ENCODE measurements at regions not wholly inside any gene's neighbourhood (a gene's known extent, or its start where the extent isn't known, plus 50 kb on each side); places are given as distances from the start of the nearest gene placed in this dataset.
A peak's percentile ranks its signal among the peaks of the same experiment; 100 is the strongest.
"Not testable (repeated sequence)": the region's sequence is repeated elsewhere in the genome, so short reads cannot be mapped to it uniquely, and the experiment has no call there.

DNA sequence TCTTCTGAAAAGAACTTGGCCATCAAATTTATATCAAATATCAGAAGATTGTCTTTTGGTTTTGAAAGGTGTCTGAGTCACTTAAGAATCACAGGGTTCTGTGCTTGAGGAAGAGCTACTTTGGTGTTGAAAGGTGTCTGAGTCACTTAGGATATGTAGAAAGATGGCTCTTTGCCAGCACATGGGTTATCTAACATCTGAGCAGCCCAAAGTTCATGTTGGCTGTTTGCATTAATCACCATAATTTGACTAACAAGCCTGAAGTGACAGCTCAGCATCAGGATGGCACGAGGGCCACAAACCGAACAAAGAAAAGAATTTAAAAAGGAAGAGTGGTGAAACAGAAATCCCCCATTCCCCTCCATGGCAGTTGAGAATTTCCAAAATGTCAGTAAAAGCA is 190.5 kb upstream of the CMC1 start:
- TF ChIP-seq, protein P1, sequence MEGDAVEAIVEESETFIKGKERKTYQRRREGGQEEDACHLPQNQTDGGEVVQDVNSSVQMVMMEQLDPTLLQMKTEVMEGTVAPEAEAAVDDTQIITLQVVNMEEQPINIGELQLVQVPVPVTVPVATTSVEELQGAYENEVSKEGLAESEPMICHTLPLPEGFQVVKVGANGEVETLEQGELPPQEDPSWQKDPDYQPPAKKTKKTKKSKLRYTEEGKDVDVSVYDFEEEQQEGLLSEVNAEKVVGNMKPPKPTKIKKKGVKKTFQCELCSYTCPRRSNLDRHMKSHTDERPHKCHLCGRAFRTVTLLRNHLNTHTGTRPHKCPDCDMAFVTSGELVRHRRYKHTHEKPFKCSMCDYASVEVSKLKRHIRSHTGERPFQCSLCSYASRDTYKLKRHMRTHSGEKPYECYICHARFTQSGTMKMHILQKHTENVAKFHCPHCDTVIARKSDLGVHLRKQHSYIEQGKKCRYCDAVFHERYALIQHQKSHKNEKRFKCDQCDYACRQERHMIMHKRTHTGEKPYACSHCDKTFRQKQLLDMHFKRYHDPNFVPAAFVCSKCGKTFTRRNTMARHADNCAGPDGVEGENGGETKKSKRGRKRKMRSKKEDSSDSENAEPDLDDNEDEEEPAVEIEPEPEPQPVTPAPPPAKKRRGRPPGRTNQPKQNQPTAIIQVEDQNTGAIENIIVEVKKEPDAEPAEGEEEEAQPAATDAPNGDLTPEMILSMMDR (IDR thresholded peaks at IDR 0.05; ENCODE audit: unreplicated experiment), result no peak
- H3K36me3 Mint-ChIP-seq (ENCODE audit: insufficient read depth), result no peaks in the 10 kb centered on the region
- no peak overlapping the region for H3K27ac Mint-ChIP-seq
- no peaks in the 10 kb centered on the region for H3K27me3 Mint-ChIP-seq
- H3K4me3 Mint-ChIP-seq (ENCODE audit: low read depth), result no peak overlapping the region
- no peaks in the 10 kb centered on the region for H3K9me3 Mint-ChIP-seq (ENCODE audit: low read depth)
- no peak for DNase-seq (ENCODE audit: low spot score, unreplicated experiment)
- no peaks in the 10 kb centered on the region for H3K4me1 Mint-ChIP-seq (ENCODE audit: low read depth)

- TF ChIP-seq, protein P1 (IDR thresholded peaks at IDR 0.05; ENCODE audit: unreplicated experiment), result no peak
- H3K27me3 Mint-ChIP-seq, result no peaks in the 10 kb centered on the region
- no peak for DNase-seq (ENCODE audit: low spot score, unreplicated experiment)
- H3K9me3 Mint-ChIP-seq (ENCODE audit: low read depth), result peaks cover 8% of the 10 kb centered on the region
- H3K36me3 Mint-ChIP-seq (ENCODE audit: insufficient read depth), result no peaks in the 10 kb centered on the region
- H3K4me1 Mint-ChIP-seq (ENCODE audit: low read depth), result no peaks in the 10 kb centered on the region
- H3K27ac Mint-ChIP-seq, result no peak overlapping the region
- no peak overlapping the region for H3K4me3 Mint-ChIP-seq (ENCODE audit: low read depth)
These were observed 187.7 kb upstream of the CMC1 start for GRCh38 chr3:28053759-28054158.

GRCh38 chr3:28056806-28057205 is 184.6 kb upstream of the CMC1 start:
- H3K4me3 Mint-ChIP-seq (ENCODE audit: low read depth), result no peak overlapping the region
- TF ChIP-seq, protein P1 (IDR thresholded peaks at IDR 0.05; ENCODE audit: unreplicated experiment), result no peak

GRCh38 chr3:28057539-28057938 is 183.9 kb upstream of the CMC1 start:
- H3K4me3 Mint-ChIP-seq (ENCODE audit: low read depth), result no peak overlapping the region
- TF ChIP-seq, protein P1 (IDR thresholded peaks at IDR 0.05; ENCODE audit: unreplicated experiment), result no peak
- H3K27me3 Mint-ChIP-seq, result no peaks in the 10 kb centered on the region
- H3K4me1 Mint-ChIP-seq (ENCODE audit: low read depth), result no peaks in the 10 kb centered on the region
- peaks cover 8% of the 10 kb centered on the region for H3K9me3 Mint-ChIP-seq (ENCODE audit: low read depth)
- H3K36me3 Mint-ChIP-seq (ENCODE audit: insufficient read depth), result no peaks in the 10 kb centered on the region
- H3K27ac Mint-ChIP-seq, result no peak overlapping the region
- no peak for DNase-seq (ENCODE audit: low spot score, unreplicated experiment)

More at GRCh38 chr3:28056806-28057205, 184.6 kb upstream of the CMC1 start:
- no peaks in the 10 kb centered on the region for H3K4me1 Mint-ChIP-seq (ENCODE audit: low read depth)
- no peak for DNase-seq (ENCODE audit: low spot score, unreplicated experiment)
- H3K27me3 Mint-ChIP-seq, result no peaks in the 10 kb centered on the region
- H3K9me3 Mint-ChIP-seq (ENCODE audit: low read depth), result peaks cover 8% of the 10 kb centered on the region
- H3K36me3 Mint-ChIP-seq (ENCODE audit: insufficient read depth), result no peaks in the 10 kb centered on the region
- H3K27ac Mint-ChIP-seq, result no peak overlapping the region

DNA sequence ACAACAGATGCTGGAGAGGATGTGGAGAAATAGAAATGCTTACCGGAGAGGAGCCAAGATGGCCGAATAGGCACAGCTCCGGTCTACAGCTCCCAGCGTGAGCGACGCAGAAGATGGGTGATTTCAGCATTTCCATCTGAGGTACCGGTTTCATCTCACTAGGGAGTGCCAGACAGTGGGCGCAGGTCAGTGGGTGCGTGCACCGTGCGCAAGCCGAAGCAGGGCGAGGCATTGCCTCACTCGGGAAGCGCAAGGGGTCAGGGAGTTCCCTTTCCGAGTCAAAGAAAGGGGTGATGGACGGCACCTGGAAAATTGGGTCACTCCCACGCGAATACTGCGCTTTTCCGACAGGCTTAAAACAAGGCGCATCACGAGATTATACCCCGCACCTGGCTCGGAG is 182.2 kb upstream of the CMC1 start:
- DNase-seq (ENCODE audit: low spot score, unreplicated experiment); H3K27me3 Mint-ChIP-seq; H3K9me3 Mint-ChIP-seq (ENCODE audit: low read depth); H3K4me1 Mint-ChIP-seq (ENCODE audit: low read depth); H3K36me3 Mint-ChIP-seq (ENCODE audit: insufficient read depth): not testable (repeated sequence)
- H3K27ac Mint-ChIP-seq, result peak overlapping the region; percentile 95
- peak overlapping the region; percentile 72 for H3K4me3 Mint-ChIP-seq (ENCODE audit: low read depth)

- no peaks in the 10 kb centered on the region for H3K27me3 Mint-ChIP-seq
- TF ChIP-seq, protein P1 (IDR thresholded peaks at IDR 0.05; ENCODE audit: unreplicated experiment), result no peak
- DNase-seq (ENCODE audit: low spot score, unreplicated experiment), result no peak
- no peaks in the 10 kb centered on the region for H3K9me3 Mint-ChIP-seq (ENCODE audit: low read depth)
- H3K4me3 Mint-ChIP-seq (ENCODE audit: low read depth), result no peak overlapping the region
- no peaks in the 10 kb centered on the region for H3K4me1 Mint-ChIP-seq (ENCODE audit: low read depth)
- no peaks in the 10 kb centered on the region for H3K36me3 Mint-ChIP-seq (ENCODE audit: insufficient read depth)
- no peak overlapping the region for H3K27ac Mint-ChIP-seq
These were observed 175.4 kb upstream of the CMC1 start for GRCh38 chr3:28066020-28066419.

Measured in progenitor cell of endocrine pancreas (in vitro differentiated cells).